GM19438 (cell line): ENCODE measurements at regions not wholly inside any gene's neighbourhood (a gene's known extent, or its start where the extent isn't known, plus 50 kb on each side); places are given as distances from the start of the nearest gene placed in this dataset.
"Not testable (repeated sequence)": the region's sequence is repeated elsewhere in the genome, so short reads cannot be mapped to it uniquely, and the experiment has no call there.

Experiments
- ATAC-seq: cut with Tn5 transposase; IDR thresholded peaks from one replicate; pipeline ENCODE4 v1.9.1; 2021; ENCODE audit warnings: low read depth; ENCODE audit not compliant: unreplicated experiment

GRCh38 chr2:56763683-56764082 is 579.9 kb downstream of the CCDC85A start:
- no peak for ATAC-seq

DNA sequence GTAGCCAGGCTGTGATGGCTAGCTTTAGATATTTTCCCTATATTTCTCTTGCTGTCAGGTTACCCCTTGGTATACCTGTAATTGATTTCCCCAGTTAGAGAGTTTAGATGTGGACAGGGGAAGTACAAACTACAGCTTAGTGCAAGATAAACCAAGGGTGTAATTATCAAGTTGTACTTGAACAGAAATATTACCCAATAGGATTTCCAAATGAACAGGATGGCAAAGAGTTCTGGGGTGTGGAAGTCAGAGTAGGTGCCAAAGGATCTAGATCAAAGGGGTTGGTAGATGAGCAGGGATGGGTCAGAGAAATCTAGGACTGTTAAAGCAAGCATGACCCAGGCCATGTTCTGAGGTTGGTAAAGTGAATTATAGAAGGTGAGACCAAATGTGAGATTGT is 585.2 kb downstream of the CCDC85A start:
- ATAC-seq, result no peak

GRCh38 chr2:56770490-56770889 is 586.7 kb downstream of the CCDC85A start:
- no peak for ATAC-seq

DNA sequence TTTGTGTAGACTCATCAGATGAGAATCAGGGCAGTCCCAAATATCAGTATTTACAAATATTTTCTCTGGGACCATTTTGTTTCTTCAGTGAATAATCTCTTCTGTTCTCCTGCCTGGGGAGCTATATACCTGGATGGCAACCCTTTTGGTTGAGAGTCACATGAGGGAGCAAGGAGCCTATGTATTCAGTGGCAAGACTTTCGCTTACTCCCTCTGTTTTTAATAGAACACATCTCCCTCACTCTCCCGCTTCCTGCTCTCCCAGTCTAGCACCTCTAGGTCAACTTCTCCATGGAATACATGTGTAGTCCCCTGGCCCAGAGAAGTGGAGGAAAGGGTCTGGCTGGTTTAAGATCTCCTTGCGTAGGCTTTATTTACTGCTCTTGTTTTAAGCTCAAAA is 600.3 kb downstream of the CCDC85A start:
- no peak for ATAC-seq

DNA sequence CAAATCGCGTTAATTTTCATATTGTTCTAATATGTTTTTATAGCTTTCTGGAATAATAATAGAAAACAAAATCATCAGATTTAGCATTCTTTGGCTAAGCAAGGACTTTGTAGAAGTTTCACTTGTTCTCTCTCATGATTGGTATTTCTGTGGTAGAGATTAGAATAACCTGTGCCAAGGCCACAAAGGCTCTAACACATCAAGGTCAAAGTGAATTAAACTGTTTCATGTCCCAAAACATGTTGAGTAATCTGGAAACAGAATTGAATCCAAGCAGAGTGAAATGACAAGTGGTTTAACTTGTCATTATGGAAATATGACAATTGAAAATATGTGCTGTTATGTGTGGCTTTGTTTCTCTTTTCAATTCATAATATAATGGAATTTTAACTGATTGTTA is 617.4 kb downstream of the CCDC85A start:
- no peak for ATAC-seq

DNA sequence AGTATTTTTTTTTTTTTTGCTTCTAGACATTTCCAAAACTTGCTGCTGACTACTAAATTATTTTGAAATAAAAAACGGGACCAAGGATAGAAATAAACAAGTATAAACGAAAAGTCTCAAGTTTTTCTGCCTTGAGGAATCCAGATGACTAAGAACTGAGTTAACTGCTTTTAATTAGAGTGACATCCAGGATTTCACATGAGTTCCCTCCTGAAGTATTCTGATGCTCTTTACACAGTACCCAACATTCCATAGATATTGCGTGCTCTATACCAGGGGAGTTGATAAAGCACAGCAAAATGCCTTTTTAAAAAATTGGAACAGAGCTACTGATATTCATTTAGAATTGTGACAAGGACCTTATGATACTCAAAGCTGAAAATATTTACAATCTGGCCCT is 618.0 kb downstream of the CCDC85A start:
- no peak for ATAC-seq

DNA sequence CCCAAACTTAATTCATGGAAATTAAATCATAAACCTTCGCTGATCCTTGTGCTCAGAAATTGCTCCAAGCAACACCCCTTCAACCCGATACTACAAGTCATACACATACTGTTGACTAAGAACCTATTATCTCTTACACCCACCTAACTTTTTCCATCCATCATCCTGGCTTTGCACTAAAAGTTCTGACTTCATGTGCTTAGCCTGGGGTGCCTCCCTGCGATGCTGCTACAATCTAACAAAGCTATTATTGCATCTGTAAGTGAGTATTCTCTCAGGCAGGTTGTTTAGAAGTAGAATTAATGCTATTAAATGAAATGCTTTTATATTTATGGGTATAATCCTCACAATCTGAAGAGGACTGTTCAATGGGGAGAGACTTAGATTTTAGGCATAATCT is 619.8 kb downstream of the CCDC85A start:
- no peak for ATAC-seq

GRCh38 chr2:56806924-56807323 is 623.1 kb downstream of the CCDC85A start:
- ATAC-seq, result no peak

GRCh38 chr2:56807861-56808260 is 624.1 kb downstream of the CCDC85A start:
- no peak for ATAC-seq

GRCh38 chr2:56811401-56811800 is 627.6 kb downstream of the CCDC85A start:
- ATAC-seq, result no peak

DNA sequence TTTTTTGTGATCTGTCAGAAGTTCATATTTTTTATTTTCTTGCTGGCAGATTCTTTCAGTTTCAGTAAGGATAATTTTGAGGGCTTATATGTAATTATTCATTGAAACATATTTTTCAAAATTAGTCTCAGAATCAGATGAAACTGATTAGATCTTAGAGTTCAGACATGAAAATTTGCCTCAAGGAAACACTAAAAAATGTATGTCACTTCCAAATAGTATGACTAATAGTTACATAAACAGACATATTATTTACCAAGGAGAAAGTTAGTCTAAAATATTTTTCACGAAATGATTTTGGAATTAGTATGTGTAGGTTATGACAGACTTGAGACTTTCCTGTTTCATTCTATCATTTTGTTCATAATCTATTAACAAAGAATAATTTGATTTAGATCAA is 628.6 kb downstream of the CCDC85A start:
- ATAC-seq, result no peak

GRCh38 chr2:56813490-56813889 is 629.7 kb downstream of the CCDC85A start:
- no peak for ATAC-seq

DNA sequence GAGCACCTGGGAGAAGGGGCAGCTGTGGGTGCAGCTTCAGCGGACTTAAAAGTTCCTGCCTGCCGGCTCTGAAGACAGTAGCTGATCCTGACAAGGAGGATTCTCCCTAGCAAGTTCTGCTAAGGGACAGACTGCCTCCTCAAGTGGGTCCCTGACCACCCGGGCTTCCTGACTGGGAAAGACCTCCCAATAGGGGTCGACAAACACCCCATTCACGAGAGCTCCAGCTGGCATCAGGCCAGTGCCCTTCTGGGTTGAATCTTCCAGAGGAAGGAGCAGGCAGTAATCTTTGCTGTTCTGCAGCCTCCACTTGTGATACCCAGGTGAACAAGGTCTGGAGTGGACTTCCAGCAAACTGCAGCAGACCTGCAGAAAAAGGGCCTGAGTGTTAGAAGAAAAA is 632.9 kb downstream of the CCDC85A start:
- ATAC-seq, result no peak

DNA sequence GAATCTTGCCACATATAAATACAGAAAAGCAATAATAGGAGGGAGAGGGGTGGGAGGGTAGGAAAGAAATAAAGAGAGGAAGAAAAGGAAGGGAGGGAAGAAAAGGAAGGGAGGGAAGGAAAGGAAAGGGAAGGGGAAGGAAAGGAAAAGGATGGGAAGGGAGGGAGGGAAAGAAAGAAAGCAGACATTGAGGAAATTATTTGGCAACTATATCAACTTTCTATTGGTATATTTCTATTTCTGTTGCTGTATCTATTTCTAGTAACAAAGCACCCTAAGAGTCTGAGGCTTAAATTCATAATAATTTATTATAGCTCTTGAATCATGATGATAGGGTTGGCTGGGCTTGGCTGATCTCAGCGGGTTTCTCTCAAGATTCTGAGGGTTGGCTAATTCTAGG is 648.0 kb downstream of the CCDC85A start:
- ATAC-seq, result no peak

DNA sequence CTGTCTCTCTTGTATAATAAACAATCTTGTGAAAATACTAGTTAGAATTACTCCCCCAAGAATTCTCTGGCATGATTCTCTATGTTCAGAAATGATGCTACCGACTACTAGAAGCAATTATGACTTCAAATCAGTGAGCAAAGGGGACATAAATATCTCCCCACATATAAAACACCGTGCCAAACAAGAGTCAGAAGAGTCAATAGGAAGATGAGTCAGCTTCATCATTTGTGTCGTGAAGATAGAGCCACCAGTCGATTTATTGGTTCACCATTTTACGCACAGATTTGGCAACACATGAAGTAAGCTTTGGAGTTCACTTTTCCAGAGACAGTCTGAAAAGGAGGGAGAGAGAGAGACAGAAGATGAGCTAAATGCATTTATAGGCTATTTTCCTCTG is 650.9 kb downstream of the CCDC85A start:
- ATAC-seq, result no peak

DNA sequence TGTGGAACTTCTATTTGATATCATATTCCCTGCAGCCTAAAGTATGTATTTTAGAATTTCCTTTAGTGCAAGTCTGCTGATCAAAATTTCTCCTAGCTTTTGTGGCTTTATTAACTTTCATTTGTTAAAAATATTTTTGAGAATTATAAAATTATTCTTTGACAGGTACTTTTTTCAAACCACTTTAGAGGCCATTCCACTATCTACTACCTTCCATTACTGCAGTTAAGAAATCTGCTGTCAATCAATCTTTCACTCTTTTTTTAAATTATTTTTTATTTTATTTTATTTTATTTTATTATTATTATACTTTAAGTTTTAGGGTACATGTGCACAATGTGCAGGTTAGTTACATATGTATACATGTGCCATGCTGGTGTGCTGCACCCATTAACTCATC is 656.2 kb downstream of the CCDC85A start:
- ATAC-seq, result not testable (repeated sequence)

- ATAC-seq, result no peak
Observed at GRCh38 chr2:56860991-56861390, 677.2 kb downstream of the CCDC85A start.

DNA sequence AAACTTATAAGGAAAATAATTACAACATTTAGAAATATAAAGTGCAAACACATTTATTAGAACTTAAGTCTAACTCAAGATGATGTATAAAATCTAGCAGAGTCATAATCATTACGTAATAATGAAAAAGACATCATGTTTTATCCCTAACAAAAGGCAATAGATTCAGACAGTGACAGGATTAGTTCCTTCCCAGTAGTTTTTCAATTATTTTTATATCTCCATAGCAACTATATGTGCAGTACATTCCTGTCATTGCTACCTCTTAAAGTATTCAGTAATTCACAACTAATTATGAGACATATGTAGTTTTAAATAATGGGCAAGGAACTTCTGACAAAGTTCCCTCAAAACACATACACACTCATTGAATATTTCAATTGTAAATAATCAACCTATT is 687.9 kb downstream of the CCDC85A start:
- ATAC-seq, result no peak

DNA sequence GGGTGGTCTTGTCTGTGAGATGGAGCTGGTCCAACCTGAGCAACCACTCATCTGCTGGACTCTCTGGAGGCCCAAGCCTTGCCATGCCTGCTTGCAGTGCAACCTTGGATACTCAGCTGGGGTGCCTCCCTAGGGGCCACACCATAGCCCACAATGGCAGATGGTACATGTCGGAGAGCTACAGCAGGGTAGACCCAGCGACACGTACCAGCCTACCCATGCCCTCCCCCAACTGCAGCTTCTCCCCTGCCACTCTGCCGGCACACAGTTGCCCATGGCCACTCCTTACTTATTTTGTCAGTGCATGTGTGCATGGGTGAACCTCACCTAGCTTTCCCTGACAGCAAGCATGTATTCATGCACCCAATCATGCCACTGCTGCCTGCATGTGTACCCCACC is 690.9 kb downstream of the CCDC85A start:
- no peak for ATAC-seq

DNA sequence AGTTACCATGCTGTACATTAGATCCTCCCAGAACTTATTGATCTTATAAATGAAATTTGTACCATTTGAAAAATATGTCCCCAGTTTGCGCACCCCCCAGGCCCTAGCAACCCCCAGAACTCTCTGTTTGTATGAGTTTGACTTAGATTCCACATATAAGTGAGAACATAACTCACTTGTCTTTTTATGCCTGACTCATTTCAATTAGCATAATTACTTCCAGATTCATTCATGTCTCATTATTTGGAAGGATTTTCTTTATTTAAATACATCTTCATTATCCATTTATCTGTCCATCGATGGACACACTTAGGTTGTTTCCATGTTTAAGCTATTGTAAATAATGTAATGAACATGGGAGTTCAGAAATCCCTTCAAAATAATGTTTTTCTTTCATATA is 705.9 kb downstream of the CCDC85A start:
- ATAC-seq, result no peak

DNA sequence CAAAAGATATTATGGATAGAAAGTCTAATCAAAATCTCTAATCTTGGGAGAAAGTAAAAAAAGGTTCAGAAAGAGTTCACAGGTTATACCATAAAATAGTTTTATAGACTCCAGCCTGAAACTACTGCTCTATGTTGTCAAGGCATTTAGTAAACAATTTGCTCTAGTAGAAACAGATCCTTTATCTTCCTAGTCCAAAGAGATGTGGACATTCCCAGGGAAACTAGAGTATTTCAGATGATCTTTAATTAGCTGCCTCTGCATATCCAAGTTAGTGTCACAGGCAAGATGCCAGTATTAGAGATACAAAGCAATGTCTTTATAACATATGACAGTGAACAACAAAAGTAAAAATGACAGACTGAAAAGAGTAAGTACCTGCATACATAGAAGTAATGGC is 708.6 kb downstream of the CCDC85A start:
- ATAC-seq, result no peak

- no peak for ATAC-seq
Observed at GRCh38 chr2:56898986-56899385, 715.2 kb downstream of the CCDC85A start.

- no peak for ATAC-seq
Observed at GRCh38 chr2:56912490-56912889, 728.7 kb downstream of the CCDC85A start.

DNA sequence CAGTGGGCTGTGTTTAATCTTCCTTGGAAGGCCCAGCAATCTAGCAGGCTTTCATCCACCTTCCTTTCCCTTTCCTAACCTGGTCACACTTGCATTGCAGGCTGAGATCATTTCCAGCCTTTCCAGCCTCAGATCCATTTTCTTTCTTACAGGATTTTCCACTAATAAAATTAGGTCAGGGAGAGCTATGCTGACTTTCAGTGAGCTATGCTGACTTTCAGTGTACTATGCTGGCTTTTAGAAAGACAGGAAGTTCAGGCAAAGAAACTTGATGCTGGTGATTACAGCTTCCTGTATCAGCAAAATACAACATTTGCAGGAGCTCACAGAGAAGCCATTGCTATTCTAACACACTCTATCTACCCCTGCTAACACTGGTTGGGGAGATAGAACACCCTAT is 735.0 kb downstream of the CCDC85A start:
- no peak for ATAC-seq
